Keratinocyte (primary cell): ENCODE measurements at regions not wholly inside any gene's neighbourhood (a gene's known extent, or its start where the extent isn't known, plus 50 kb on each side); places are given as distances from the start of the nearest gene placed in this dataset.

Experiments
- DNase-seq: peaks from one replicate; pipeline ENCODE4 v3.0.0-alpha.2; 2011; ENCODE audit warnings: low read depth, missing footprints, low spot score
- FAIRE-seq: peaks from 2 replicates; lab custom pipeline; 2011; peaks lifted over from hg19 to GRCh38; lab: Jason Lieb, UNC
- H2AFZ ChIP-seq: 2 replicates; pipeline ENCODE4 v1.6.0; 2012; ENCODE audit warnings: low read length, control low read depth, inconsistent platforms; ENCODE audit not compliant: control insufficient read depth
- H3K27ac ChIP-seq: 2 replicates; pipeline ENCODE4 v1.5.1; 2011; ENCODE audit warnings: low read length; ENCODE audit not compliant: control insufficient read depth, insufficient read depth
- H3K27me3 ChIP-seq: 3 replicates; pipeline ENCODE4 v1.6.0; 2011; ENCODE audit warnings: low read length; ENCODE audit not compliant: control insufficient read depth, insufficient read depth; ENCODE audit errors: extremely low read depth
- H3K36me3 ChIP-seq, 2 experiments: 2 replicates in 1 of 2; 3 replicates in 1 of 2; pipeline ENCODE4 v1.5.1; 2011; ENCODE audit warnings: low read length in 2 of 2, mild to moderate bottlenecking in 1 of 2; ENCODE audit not compliant: control insufficient read depth in 2 of 2, insufficient read depth in 2 of 2; ENCODE audit errors: extremely low read depth in 1 of 2
- H3K4me1 ChIP-seq: 3 replicates; pipeline ENCODE4 v1.5.1; 2011; ENCODE audit warnings: low read length; ENCODE audit not compliant: control insufficient read depth, insufficient read depth; ENCODE audit errors: extremely low read depth
- H3K4me2 ChIP-seq: 3 replicates; pipeline ENCODE4 v1.6.0; 2011; ENCODE audit warnings: low read depth, low read length; ENCODE audit not compliant: control insufficient read depth, insufficient read depth; ENCODE audit errors: extremely low read depth
- H3K4me3 ChIP-seq, 3 experiments: fragments of 200-600 bp in 1 of 3; sonication (generic) in 1 of 3; 2 replicates in 2 of 3; 3 replicates in 1 of 3; pipeline ENCODE4 v1.5.1; 2011 to 2016; ENCODE audit warnings: low read length in 3 of 3, mild to moderate bottlenecking in 3 of 3, control low read depth in 2 of 3, inconsistent platforms in 1 of 3, low read depth in 1 of 3, mixed read lengths in 1 of 3, mixed run types in 1 of 3, moderate library complexity in 1 of 3; ENCODE audit not compliant: control insufficient read depth in 2 of 3, insufficient read depth in 2 of 3; ENCODE audit errors: extremely low read depth in 1 of 3
- H3K79me2 ChIP-seq: 2 replicates; pipeline ENCODE4 v1.6.0; 2012; ENCODE audit warnings: low read length; ENCODE audit not compliant: control insufficient read depth, insufficient read depth
- H3K9ac ChIP-seq: 3 replicates; pipeline ENCODE4 v1.6.0; 2011; ENCODE audit warnings: low read length; ENCODE audit not compliant: control insufficient read depth, insufficient read depth; ENCODE audit errors: extremely low read depth
- H3K9me1 ChIP-seq: 3 replicates; pipeline ENCODE4 v1.6.0; 2011; ENCODE audit warnings: low read length; ENCODE audit not compliant: control insufficient read depth, insufficient read depth; ENCODE audit errors: extremely low read depth
- H3K9me3 ChIP-seq: 2 replicates; pipeline ENCODE4 v1.5.1; 2012; ENCODE audit warnings: low read depth, low read length; ENCODE audit not compliant: control insufficient read depth
- H4K20me1 ChIP-seq: 3 replicates; pipeline ENCODE4 v1.6.0; 2011; ENCODE audit warnings: low read length; ENCODE audit not compliant: control insufficient read depth, insufficient read depth; ENCODE audit errors: extremely low read depth
- EZH2 ChIP-seq: IDR thresholded peaks from one replicate; pipeline ENCODE4 v1.6.1; 2012; ENCODE audit warnings: inconsistent platforms, mild to moderate bottlenecking, low read length, moderate library complexity
- dilution Hi-C: fragments of 300-500 bp; cut with MboI; formaldehyde crosslinking; loops from one replicate; pipeline ENCODE4 v1.7.0; 2020; ENCODE audit warnings: low sequenced_read_pairs; ENCODE audit not compliant: extremely low pct_ligation_motif_present
- TF ChIP-seq, protein P1 (sequence below), 3 experiments: IDR thresholded peaks in 1 of 3; conservative IDR thresholded peaks in 1 of 3; optimal IDR thresholded peaks in 1 of 3; 2 replicates in 2 of 3; 3 replicates in 1 of 3; pipeline versions ENCODE3 to v1.5.1; 2011; ENCODE audit warnings: low read length in 3 of 3, mild to moderate bottlenecking in 3 of 3, moderate library complexity in 2 of 3, control low read depth in 1 of 3, inconsistent platforms in 1 of 3; ENCODE audit not compliant: insufficient read depth in 2 of 3; ENCODE audit errors: extremely low read depth in 1 of 3

DNA sequence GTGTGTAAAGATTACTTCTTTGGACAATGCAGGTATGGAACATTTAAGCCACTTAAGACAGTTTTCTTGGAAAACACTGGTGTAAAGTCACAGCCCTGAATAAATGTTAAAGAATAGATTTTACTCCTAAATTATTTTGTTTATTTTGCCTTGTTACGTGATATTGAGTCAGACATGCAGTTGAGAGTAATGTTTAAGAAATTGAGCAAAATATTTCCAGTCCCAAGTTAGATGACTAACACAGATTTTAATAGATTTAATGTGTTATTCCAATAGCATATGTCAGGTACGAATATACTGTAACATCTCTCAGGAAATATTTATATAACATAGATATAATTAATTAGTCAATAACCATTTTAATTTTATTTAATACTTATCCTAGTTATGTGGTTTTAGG is 1361.7 kb downstream of the FSCB start:
- H3K36me3 ChIP-seq, result no peaks in the 10 kb centered on the region
- H2AFZ ChIP-seq, result no peak overlapping the region
- no peak for FAIRE-seq
- H3K9me3 ChIP-seq, result no peaks in the 10 kb centered on the region
- no peaks in the 10 kb centered on the region for H3K27me3 ChIP-seq
- no peak overlapping the region for H3K4me3 ChIP-seq
- no peaks in the 10 kb centered on the region for H4K20me1 ChIP-seq
- H3K9ac ChIP-seq, result no peak overlapping the region
- H3K79me2 ChIP-seq, result no peaks in the 10 kb centered on the region
- no peaks in the 10 kb centered on the region for H3K9me1 ChIP-seq
- no peak overlapping the region for H3K4me2 ChIP-seq
- dilution Hi-C loops, result no loop called here
- H3K4me1 ChIP-seq, result no peaks in the 10 kb centered on the region
- no peak for DNase-seq
- H3K27ac ChIP-seq, result no peak overlapping the region
- TF ChIP-seq EZH2, result no peak
- TF ChIP-seq, protein P1, sequence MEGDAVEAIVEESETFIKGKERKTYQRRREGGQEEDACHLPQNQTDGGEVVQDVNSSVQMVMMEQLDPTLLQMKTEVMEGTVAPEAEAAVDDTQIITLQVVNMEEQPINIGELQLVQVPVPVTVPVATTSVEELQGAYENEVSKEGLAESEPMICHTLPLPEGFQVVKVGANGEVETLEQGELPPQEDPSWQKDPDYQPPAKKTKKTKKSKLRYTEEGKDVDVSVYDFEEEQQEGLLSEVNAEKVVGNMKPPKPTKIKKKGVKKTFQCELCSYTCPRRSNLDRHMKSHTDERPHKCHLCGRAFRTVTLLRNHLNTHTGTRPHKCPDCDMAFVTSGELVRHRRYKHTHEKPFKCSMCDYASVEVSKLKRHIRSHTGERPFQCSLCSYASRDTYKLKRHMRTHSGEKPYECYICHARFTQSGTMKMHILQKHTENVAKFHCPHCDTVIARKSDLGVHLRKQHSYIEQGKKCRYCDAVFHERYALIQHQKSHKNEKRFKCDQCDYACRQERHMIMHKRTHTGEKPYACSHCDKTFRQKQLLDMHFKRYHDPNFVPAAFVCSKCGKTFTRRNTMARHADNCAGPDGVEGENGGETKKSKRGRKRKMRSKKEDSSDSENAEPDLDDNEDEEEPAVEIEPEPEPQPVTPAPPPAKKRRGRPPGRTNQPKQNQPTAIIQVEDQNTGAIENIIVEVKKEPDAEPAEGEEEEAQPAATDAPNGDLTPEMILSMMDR (optimal IDR thresholded peaks at IDR 0.05 in 1 of 3, IDR thresholded peaks at IDR 0.05 in 1 of 3, conservative IDR thresholded peaks at IDR 0.05 in 1 of 3; ENCODE audit: extremely low read depth in 1 of 3, insufficient read depth in 2 of 3, low read length in 3 of 3), result no peak

DNA sequence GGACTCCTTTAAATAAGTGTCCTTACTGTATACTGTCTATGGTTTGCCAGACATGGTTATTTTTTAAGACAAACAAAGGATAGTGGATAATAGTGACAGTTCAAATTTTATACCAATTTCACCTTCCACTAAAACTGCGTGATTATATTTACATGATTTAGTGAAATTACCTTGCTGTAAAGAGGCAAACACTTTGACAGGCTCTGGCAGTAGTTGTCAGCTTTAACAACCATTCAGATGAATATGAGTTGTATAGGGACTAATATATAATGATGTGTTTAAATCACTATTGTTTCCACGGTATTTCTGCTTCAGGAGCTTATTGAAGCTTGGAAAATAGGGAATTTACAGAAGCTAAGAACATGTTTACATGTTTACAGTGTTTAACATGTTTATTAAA is 1364.0 kb downstream of the FSCB start:
- Histone ChIP-seq H3K4me1 (no peaks in the 10 kb centered on the region), H3K79me2 (no peaks in the 10 kb centered on the region), H3K4me2 (no peak overlapping the region), H3K27ac (no peak overlapping the region), H2AFZ (no peak overlapping the region), H3K9me1 (no peaks in the 10 kb centered on the region), H3K36me3 (no peaks in the 10 kb centered on the region), H3K9ac (no peak overlapping the region), H3K4me3 (no peak overlapping the region), H3K9me3 (no peaks in the 10 kb centered on the region), H4K20me1 (no peaks in the 10 kb centered on the region), H3K27me3 (no peaks in the 10 kb centered on the region)
- TF ChIP-seq, protein P1 (optimal IDR thresholded peaks at IDR 0.05 in 1 of 3, IDR thresholded peaks at IDR 0.05 in 1 of 3, conservative IDR thresholded peaks at IDR 0.05 in 1 of 3; ENCODE audit: extremely low read depth in 1 of 3, insufficient read depth in 2 of 3, low read length in 3 of 3), result no peak
- TF ChIP-seq EZH2, result no peak
- no peak for DNase-seq
- FAIRE-seq, result no peak
- dilution Hi-C loops, result no loop called here
